ENCODE measurements at regions not wholly inside any gene's neighbourhood (a gene's known extent, or its start where the extent isn't known, plus 50 kb on each side); places are given as distances from the start of the nearest gene placed in this dataset.

- H3K4me1 ChIP-seq = no peaks in the 10 kb centered on the region
- H3K9me3 ChIP-seq = peaks cover 0 to 5% of the 10 kb centered on the region in 2 donors
- H3K27ac ChIP-seq = no peak overlapping the region
- no peak for TF ChIP-seq POLR2AphosphoS5 (IDR thresholded peaks at IDR 0.05)
- intact Hi-C loops (cut with DNase I; ENCODE audit: low total_unique reads) = no loop called here
- no peak for DNase-seq (ENCODE audit: low spot score in 2 of 2)
- H3K36me3 ChIP-seq = no peaks in the 10 kb centered on the region
- H3K4me3 ChIP-seq = no peak overlapping the region
- H3K27me3 ChIP-seq = no peaks in the 10 kb centered on the region
Observed at GRCh38 chr11:4202749-4203148, 108.2 kb downstream of the RRM1 start.

DNA sequence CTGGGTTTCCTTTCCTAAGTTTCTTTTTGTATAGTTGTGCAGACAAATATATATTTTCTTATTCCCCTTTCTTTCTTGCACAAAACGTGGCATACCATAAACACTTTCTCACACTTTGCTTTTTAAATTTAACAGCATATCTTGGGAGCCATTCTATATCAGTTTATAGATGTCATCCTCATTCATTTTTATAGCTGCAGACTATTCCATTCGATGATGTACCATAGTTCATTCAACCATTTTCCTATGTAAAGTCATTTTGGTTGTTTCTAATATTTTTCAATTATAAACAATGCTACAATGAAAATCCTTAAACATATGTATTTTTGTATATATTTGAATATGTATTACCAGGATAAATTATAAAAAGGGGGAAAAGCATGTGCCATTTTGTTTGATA is 102.5 kb downstream of the RRM1 start:
- H3K4me3 ChIP-seq = no peak overlapping the region
- TF ChIP-seq POLR2AphosphoS5 (IDR thresholded peaks at IDR 0.05) = no peak
- TF ChIP-seq CTCF (IDR thresholded peaks at IDR 0.05) = no peak
- no peak for TF ChIP-seq POLR2A (IDR thresholded peaks at IDR 0.05)
- no peak overlapping the region for H3K27ac ChIP-seq
- DNase-seq (ENCODE audit: low spot score in 2 of 2) = no peak
- intact Hi-C loops (cut with DNase I; ENCODE audit: low total_unique reads) = no loop called here
- H3K4me1 ChIP-seq = no peaks in the 10 kb centered on the region
- H3K9me3 ChIP-seq = peaks cover 0 to 5% of the 10 kb centered on the region in 2 donors
- H3K27me3 ChIP-seq = no peaks in the 10 kb centered on the region
- no peaks in the 10 kb centered on the region for H3K36me3 ChIP-seq

DNA sequence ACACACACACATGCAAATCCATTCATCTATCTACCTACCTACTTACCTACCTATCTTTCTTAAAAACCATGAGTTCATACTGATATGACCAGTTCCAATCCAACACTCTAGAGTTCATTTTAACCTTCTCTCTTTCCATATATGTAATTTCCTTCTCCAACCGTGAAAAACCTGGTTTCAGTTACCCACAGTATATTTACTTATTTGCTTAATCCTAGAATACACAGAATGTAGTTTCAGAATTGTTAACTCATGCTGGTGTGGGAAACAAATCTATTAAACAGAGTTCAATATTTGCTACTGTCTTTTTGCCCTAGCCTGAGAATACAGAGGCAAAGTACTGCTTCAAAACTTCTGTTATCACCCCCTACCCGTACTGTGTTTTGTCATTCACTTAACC is 101.3 kb downstream of the RRM1 start:
- intact Hi-C loops (cut with DNase I; ENCODE audit: low total_unique reads) = no loop called here
- DNase-seq (ENCODE audit: low spot score in 2 of 2) = no peak
- no peak overlapping the region for H3K4me3 ChIP-seq
- no peak for TF ChIP-seq POLR2AphosphoS5 (IDR thresholded peaks at IDR 0.05)
- no peak for TF ChIP-seq CTCF (IDR thresholded peaks at IDR 0.05)
- no peak for TF ChIP-seq POLR2A (IDR thresholded peaks at IDR 0.05)
- H3K9me3 ChIP-seq = peaks cover 0 to 5% of the 10 kb centered on the region in 2 donors
- no peaks in the 10 kb centered on the region for H3K4me1 ChIP-seq
- H3K27ac ChIP-seq = no peak overlapping the region
- no peaks in the 10 kb centered on the region for H3K27me3 ChIP-seq
- H3K36me3 ChIP-seq = no peaks in the 10 kb centered on the region

GRCh38 chr11:4194889-4195288 is 100.3 kb downstream of the RRM1 start:
- TF ChIP-seq CTCF (IDR thresholded peaks at IDR 0.05) (no peak), POLR2AphosphoS5 (IDR thresholded peaks at IDR 0.05) (no peak), POLR2A (IDR thresholded peaks at IDR 0.05) (no peak)
- intact Hi-C loops (cut with DNase I; ENCODE audit: low total_unique reads) = no loop called here

DNA sequence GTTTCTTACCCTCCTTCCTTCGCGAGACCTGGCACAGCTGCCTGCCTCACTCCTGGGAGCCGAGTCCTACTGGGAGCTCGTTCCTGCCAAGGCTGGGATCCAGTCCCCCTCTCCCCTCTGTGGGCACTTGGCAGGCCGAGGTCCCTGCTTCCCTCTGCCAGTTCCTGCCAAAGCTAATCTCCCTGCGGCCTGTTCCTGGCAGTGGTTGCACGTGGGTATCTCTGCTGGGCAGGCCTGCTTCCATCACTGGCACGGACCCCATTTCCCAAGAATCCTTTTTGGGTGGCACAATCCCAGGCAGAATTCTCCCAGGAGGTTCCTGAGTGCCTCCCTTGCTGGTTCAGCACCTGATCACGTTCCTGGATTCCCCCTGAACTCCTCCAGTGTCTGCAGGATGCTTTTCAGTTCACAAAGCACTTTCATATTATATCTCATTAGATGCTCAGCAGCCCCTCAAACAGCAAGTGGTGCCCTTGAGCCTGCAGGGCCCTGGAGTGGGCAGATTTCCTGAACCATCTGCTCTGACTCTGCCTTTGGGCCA is 96.5 kb downstream of the RRM1 start:
- intact Hi-C loops (cut with DNase I; ENCODE audit: low total_unique reads) = no loop called here
- no peaks in the 10 kb centered on the region for H3K4me1 ChIP-seq
- peak in 1 of 2 donors; percentile 43 for DNase-seq (ENCODE audit: low spot score in 2 of 2)
- TF ChIP-seq CTCF (IDR thresholded peaks at IDR 0.05) = no peak
- no peak for TF ChIP-seq POLR2AphosphoS5 (IDR thresholded peaks at IDR 0.05)
- no peak for TF ChIP-seq POLR2A (IDR thresholded peaks at IDR 0.05)
- no peaks in the 10 kb centered on the region for H3K9me3 ChIP-seq
- H3K4me3 ChIP-seq = no peak overlapping the region
- H3K27ac ChIP-seq = peak overlapping the region in 1 of 2 donors; percentile 9
- no peaks in the 10 kb centered on the region for H3K36me3 ChIP-seq
- H3K27me3 ChIP-seq = no peaks in the 10 kb centered on the region

More at GRCh38 chr11:4194889-4195288, 100.3 kb downstream of the RRM1 start:
- no peaks in the 10 kb centered on the region for H3K27me3 ChIP-seq
- H3K4me1 ChIP-seq = no peaks in the 10 kb centered on the region
- no peak overlapping the region for H3K4me3 ChIP-seq
- DNase-seq (ENCODE audit: low spot score in 2 of 2) = no peak
- H3K27ac ChIP-seq = no peak overlapping the region
- H3K9me3 ChIP-seq = no peaks in the 10 kb centered on the region
- H3K36me3 ChIP-seq = no peaks in the 10 kb centered on the region

GRCh38 chr11:4190519-4190918 is 95.9 kb downstream of the RRM1 start:
- Histone ChIP-seq H3K27me3 (no peaks in the 10 kb centered on the region), H3K36me3 (no peaks in the 10 kb centered on the region), H3K9me3 (no peaks in the 10 kb centered on the region), H3K27ac (peak overlapping the region in 1 of 2 donors; percentile 9), H3K4me3 (no peak overlapping the region), H3K4me1 (no peaks in the 10 kb centered on the region)
- intact Hi-C loops (cut with DNase I; ENCODE audit: low total_unique reads) = no loop called here
- TF ChIP-seq POLR2AphosphoS5 (IDR thresholded peaks at IDR 0.05) = no peak
- no peak for TF ChIP-seq POLR2A (IDR thresholded peaks at IDR 0.05)
- no peak for TF ChIP-seq CTCF (IDR thresholded peaks at IDR 0.05)
- DNase-seq (ENCODE audit: low spot score in 2 of 2) = no peak
